ENCODE measurements at regions not wholly inside any gene's neighbourhood (a gene's known extent, or its start where the extent isn't known, plus 50 kb on each side); places are given as distances from the start of the nearest gene placed in this dataset.

DNA sequence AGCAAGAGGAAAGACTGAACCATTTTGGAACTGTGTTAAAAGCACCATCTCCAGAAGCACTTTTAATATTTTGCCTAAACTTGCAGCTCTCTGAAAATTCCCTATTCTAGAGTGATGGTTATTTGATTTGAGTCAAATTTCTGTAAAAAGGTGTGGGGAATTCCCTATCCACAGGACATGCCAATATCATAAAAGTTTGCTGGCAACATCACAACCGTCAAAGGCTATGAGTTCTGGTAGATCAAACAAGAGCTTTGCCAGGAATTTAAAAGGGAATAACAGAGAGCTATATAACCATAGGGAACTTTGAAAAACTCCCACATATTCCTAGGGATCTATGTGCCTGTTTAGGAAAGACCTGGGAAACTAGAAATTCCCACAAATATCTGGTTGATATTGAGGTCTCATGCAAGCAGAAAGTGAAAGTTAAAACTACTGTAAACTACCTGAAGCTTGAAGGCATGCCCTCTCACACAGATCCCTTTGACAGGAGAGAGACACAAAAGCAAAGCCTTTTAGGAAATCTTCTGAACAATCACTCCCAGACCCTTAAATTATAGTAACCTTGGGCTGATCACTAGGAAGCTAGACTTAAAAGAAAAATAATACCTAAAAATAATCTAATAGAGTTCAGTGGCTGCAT, 549.9 kb downstream of the ANXA1 start:
- Mint-ChIP-seq H3K4me1 (ENCODE audit: low read depth) (no peaks in the 10 kb centered on the region), H3K36me3 (ENCODE audit: low read depth) (no peaks in the 10 kb centered on the region), H3K27me3 (no peaks in the 10 kb centered on the region), H3K4me3 (no peak overlapping the region), H3K9me3 (peaks cover 7% of the 10 kb centered on the region), H3K27ac (no peak overlapping the region)
- intact Hi-C loops (cut with micrococcal nuclease): no loop called here

DNA sequence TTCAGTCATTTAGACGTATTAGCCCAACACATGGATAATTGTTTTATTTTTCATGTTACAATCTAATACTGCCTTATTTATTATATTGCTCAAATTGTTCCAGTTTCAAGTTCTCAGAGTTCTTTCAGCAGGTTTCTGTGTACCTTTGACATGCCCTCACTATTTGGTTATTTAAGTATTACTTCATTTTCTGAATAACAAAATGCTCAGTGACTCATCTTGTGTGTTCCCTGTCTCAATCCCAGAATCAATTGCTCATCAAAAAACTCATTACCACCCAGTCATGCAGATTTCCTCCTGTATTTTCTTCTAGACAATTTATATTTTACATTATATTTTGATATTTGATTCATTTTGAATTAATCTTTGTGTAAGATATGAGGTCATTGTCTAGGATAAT, 562.6 kb downstream of the ANXA1 start:
- Mint-ChIP-seq H3K36me3 (ENCODE audit: low read depth) (no peaks in the 10 kb centered on the region), H3K9me3 (no peaks in the 10 kb centered on the region), H3K27ac (no peak overlapping the region), H3K4me1 (ENCODE audit: low read depth) (no peaks in the 10 kb centered on the region), H3K4me3 (no peak overlapping the region), H3K27me3 (no peaks in the 10 kb centered on the region)
- intact Hi-C loops (cut with micrococcal nuclease): no loop called here

DNA sequence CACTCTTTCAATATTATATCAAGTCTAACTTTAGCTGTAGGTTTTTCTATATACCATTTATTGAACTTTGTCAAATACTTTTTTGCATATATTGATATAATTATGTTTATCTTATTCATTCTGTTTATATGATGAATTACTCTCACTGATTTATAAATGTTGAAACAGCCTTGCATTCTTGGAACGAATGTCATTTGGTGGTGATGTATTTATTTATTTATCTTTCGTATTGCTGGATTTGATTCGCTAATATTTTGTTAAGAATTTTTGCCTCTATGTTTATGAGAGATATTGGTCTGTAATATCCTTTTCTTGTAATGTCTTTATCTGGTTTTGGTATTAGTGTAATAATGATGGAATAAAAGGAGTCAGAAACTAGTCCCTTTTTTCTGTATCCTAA, 563.9 kb downstream of the ANXA1 start:
- Mint-ChIP-seq H3K27ac (no peak overlapping the region), H3K9me3 (no peaks in the 10 kb centered on the region), H3K4me1 (ENCODE audit: low read depth) (no peaks in the 10 kb centered on the region), H3K36me3 (ENCODE audit: low read depth) (no peaks in the 10 kb centered on the region), H3K4me3 (no peak overlapping the region), H3K27me3 (no peaks in the 10 kb centered on the region)
- intact Hi-C loops (cut with micrococcal nuclease): no loop called here

DNA sequence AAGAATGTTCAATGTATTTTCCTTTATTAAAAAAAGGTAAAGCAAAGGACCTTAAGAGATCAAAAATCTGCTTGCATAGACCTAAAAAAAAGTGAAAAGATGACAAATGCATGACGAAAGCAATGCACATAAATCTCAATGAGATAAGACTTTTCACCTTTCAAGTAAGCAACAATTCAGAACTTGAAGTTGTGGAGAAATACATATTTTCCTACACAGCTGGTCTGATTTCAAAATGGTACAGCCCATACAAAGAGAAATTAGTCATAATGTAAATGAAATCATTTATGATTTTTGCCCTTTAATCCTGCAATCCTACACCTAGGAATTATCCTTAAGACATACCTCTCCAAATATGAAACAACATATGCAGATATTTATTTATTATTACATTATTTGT, 568.0 kb downstream of the ANXA1 start:
- H3K4me3 Mint-ChIP-seq: no peak overlapping the region
- H3K4me1 Mint-ChIP-seq (ENCODE audit: low read depth): no peaks in the 10 kb centered on the region
- no peaks in the 10 kb centered on the region for H3K9me3 Mint-ChIP-seq
- no peaks in the 10 kb centered on the region for H3K27me3 Mint-ChIP-seq
- no peaks in the 10 kb centered on the region for H3K36me3 Mint-ChIP-seq (ENCODE audit: low read depth)
- intact Hi-C loops (cut with micrococcal nuclease): no loop called here
- no peak overlapping the region for H3K27ac Mint-ChIP-seq

GRCh38 chr9:73720601-73721000, 568.9 kb downstream of the ANXA1 start:
- Mint-ChIP-seq H3K36me3 (ENCODE audit: low read depth) (no peaks in the 10 kb centered on the region), H3K4me1 (ENCODE audit: low read depth) (no peaks in the 10 kb centered on the region), H3K27me3 (no peaks in the 10 kb centered on the region), H3K4me3 (no peak overlapping the region), H3K9me3 (no peaks in the 10 kb centered on the region), H3K27ac (no peak overlapping the region)
- intact Hi-C loops (cut with micrococcal nuclease): no loop called here

DNA sequence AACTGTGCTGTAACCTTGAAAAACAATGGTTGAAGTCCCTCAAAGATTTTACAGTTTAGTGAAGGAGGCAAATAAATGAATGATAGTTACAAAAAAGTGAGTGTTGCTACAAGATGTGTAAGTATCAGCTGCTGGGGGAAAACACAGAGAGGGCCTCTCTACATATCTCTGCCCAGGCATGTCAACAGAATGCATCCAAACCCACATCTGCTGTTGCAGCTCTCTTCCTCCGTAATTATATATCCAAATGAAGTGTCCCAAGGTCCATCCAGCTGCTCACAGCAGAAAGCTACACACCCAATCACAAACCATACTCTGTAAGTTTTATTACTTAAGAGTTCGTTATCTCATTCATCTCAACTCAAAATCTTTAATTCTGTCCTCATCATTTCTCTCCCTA, 584.6 kb downstream of the ANXA1 start:
- no peaks in the 10 kb centered on the region for H3K27me3 Mint-ChIP-seq
- H3K36me3 Mint-ChIP-seq (ENCODE audit: low read depth): no peaks in the 10 kb centered on the region
- intact Hi-C loops (cut with micrococcal nuclease): no loop called here
- H3K27ac Mint-ChIP-seq: no peak overlapping the region
- H3K4me1 Mint-ChIP-seq (ENCODE audit: low read depth): no peaks in the 10 kb centered on the region
- no peak overlapping the region for H3K4me3 Mint-ChIP-seq
- H3K9me3 Mint-ChIP-seq: no peaks in the 10 kb centered on the region

- Mint-ChIP-seq H3K4me3 (no peak overlapping the region), H3K4me1 (ENCODE audit: low read depth) (no peaks in the 10 kb centered on the region), H3K9me3 (no peaks in the 10 kb centered on the region), H3K27ac (no peak overlapping the region), H3K36me3 (ENCODE audit: low read depth) (no peaks in the 10 kb centered on the region), H3K27me3 (no peaks in the 10 kb centered on the region)
- intact Hi-C loops (cut with micrococcal nuclease): no loop called here
Observed at GRCh38 chr9:73738741-73739530, 587.3 kb downstream of the ANXA1 start.

DNA sequence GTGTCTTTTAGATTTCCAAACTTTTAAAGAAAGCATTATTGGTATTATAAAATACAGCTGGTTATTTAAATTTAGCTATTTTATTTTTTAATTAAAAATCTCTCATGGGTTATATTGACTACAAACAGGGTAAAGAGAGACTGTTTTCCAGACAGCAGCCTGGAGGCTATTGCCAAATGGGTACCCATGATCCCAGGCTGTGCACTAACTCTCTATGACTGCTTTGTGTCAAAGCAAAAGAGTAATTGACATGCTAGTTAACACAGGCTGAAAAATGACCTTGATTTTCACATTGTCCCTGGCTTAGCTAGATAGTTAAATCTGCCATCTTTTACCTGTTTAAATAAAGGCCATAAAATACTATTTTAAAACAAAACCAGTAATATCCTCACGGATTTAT, 589.7 kb downstream of the ANXA1 start:
- intact Hi-C loops (cut with micrococcal nuclease): no loop called here
- H3K27me3 Mint-ChIP-seq: no peaks in the 10 kb centered on the region
- H3K4me3 Mint-ChIP-seq: no peak overlapping the region
- no peaks in the 10 kb centered on the region for H3K4me1 Mint-ChIP-seq (ENCODE audit: low read depth)
- H3K27ac Mint-ChIP-seq: no peak overlapping the region
- no peaks in the 10 kb centered on the region for H3K9me3 Mint-ChIP-seq
- H3K36me3 Mint-ChIP-seq (ENCODE audit: low read depth): no peaks in the 10 kb centered on the region

DNA sequence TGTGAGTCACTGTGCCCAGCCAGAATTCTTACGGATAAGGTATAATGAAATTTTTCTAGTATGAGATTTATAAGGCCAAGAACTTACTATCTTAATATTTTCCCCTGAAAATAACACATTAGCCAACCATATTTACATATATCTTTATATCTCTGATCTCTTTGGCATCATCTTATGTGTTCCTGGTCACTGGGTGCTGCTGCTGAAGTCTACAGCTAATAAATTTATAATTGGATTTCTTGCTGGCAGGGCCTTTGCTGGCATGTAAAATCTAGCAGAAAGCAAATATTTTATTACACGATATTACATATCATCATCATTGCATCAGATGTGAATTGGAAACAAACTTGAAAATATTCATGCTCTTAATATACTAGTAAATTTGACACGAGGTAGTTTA, 590.7 kb downstream of the ANXA1 start:
- Mint-ChIP-seq H3K36me3 (ENCODE audit: low read depth) (no peaks in the 10 kb centered on the region), H3K4me1 (ENCODE audit: low read depth) (no peaks in the 10 kb centered on the region), H3K27me3 (no peaks in the 10 kb centered on the region), H3K27ac (no peak overlapping the region), H3K9me3 (peaks cover 3% of the 10 kb centered on the region), H3K4me3 (no peak overlapping the region)
- intact Hi-C loops (cut with micrococcal nuclease): no loop called here

DNA sequence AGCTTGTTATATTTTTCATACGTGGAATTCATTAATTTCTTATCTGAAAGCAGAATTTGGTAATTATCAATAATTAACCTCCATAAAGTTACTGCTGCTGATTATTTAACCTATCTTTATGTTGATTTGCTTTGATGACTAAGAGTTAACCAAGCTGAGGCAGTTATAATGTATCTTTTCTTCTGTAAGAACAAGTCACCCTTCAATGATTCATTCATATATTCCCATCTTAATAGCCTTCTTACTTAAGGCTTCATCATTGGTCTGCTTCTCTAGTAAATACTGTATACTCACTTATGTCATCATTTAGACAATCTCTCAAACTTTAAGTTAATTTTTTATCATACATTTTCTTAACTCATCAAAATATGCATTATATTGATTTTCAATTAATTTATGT, 592.2 kb downstream of the ANXA1 start:
- Mint-ChIP-seq H3K4me1 (ENCODE audit: low read depth) (no peaks in the 10 kb centered on the region), H3K36me3 (ENCODE audit: low read depth) (no peaks in the 10 kb centered on the region), H3K27me3 (no peaks in the 10 kb centered on the region), H3K9me3 (peaks cover 13% of the 10 kb centered on the region), H3K27ac (no peak overlapping the region), H3K4me3 (no peak overlapping the region)
- intact Hi-C loops (cut with micrococcal nuclease): no loop called here

GRCh38 chr9:73745598-73745997, 593.9 kb downstream of the ANXA1 start:
- H3K9me3 Mint-ChIP-seq: peaks cover 30% of the 10 kb centered on the region
- no peak overlapping the region for H3K4me3 Mint-ChIP-seq
- H3K27me3 Mint-ChIP-seq: no peaks in the 10 kb centered on the region
- intact Hi-C loops (cut with micrococcal nuclease): no loop called here
- H3K27ac Mint-ChIP-seq: no peak overlapping the region
- no peaks in the 10 kb centered on the region for H3K36me3 Mint-ChIP-seq (ENCODE audit: low read depth)
- H3K4me1 Mint-ChIP-seq (ENCODE audit: low read depth): no peaks in the 10 kb centered on the region

DNA sequence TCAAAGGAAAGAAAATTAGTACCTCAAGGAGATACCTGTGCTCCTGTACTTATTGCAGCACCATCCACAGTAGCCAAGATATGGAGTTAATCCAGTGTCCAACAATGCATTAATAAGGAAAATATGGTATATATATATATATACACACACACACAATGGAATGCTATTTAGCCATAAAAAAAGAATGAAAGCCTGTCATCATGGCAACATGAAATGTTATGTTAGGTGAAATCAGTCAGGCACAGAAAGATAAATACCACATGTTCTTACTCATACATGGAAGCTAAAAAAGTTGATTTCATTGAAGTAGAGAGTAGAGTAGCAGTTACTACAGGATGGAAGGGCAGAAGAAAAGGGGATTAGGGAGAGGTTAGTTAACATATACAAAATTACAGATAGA, 601.5 kb downstream of the ANXA1 start:
- Mint-ChIP-seq H3K27ac (no peak overlapping the region), H3K27me3 (no peaks in the 10 kb centered on the region), H3K9me3 (peaks cover 33% of the 10 kb centered on the region), H3K36me3 (ENCODE audit: low read depth) (no peaks in the 10 kb centered on the region), H3K4me3 (no peak overlapping the region), H3K4me1 (ENCODE audit: low read depth) (no peaks in the 10 kb centered on the region)
- intact Hi-C loops (cut with micrococcal nuclease): no loop called here

DNA sequence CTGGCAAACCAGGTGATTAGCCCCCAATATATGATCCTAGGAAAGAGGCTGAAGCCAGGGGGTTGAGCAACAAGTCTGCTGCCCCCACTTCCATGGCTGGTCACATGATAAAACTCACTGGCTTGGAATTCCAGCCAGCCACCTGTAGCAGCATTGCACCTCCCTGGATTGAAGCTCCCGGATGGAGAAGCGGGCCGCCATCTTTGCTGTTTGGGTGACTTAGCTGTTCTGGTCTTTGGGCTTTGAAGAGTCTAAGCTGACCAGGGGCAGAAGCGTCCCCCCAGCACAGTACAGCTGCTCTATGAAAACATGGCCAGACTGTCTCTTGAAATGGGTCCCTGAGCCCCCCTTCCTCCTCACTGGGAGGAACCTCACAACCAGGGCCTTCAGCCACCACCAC, 610.2 kb downstream of the ANXA1 start:
- Mint-ChIP-seq H3K4me1 (ENCODE audit: low read depth) (no peaks in the 10 kb centered on the region), H3K27ac (no peak overlapping the region), H3K27me3 (no peaks in the 10 kb centered on the region), H3K36me3 (ENCODE audit: low read depth) (no peaks in the 10 kb centered on the region), H3K4me3 (no peak overlapping the region), H3K9me3 (peaks cover 29% of the 10 kb centered on the region)
- intact Hi-C loops (cut with micrococcal nuclease): no loop called here

DNA sequence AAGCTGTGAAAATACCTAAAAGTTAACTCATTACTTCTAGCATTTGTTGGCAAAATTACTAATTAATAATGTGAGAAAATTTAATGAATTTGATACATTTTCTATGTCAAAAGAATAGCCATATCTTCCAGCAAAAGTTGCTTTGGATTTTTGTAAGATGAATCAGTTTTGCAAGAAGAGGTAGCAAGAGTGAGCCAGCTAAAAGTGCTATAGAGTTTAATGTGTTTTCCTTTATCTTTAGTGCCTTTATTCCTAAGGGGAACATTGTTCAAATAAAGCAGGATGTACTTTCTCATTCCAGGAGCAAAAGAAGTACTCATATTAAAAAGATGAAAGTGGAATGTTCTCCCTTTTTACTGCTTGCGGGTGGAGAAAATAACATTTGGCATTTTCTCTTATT, 622.2 kb downstream of the ANXA1 start:
- Mint-ChIP-seq H3K4me1 (ENCODE audit: low read depth) (no peaks in the 10 kb centered on the region), H3K9me3 (peaks cover 13% of the 10 kb centered on the region), H3K27ac (no peak overlapping the region), H3K27me3 (no peaks in the 10 kb centered on the region), H3K36me3 (ENCODE audit: low read depth) (no peaks in the 10 kb centered on the region), H3K4me3 (no peak overlapping the region)
- intact Hi-C loops (cut with micrococcal nuclease): no loop called here

GRCh38 chr9:73775757-73776156, 624.1 kb downstream of the ANXA1 start:
- Mint-ChIP-seq H3K9me3 (peaks cover 28% of the 10 kb centered on the region), H3K4me1 (ENCODE audit: low read depth) (no peaks in the 10 kb centered on the region), H3K36me3 (ENCODE audit: low read depth) (no peaks in the 10 kb centered on the region), H3K27me3 (no peaks in the 10 kb centered on the region), H3K4me3 (no peak overlapping the region), H3K27ac (no peak overlapping the region)
- intact Hi-C loops (cut with micrococcal nuclease): no loop called here
